ENCODE measurements at regions not wholly inside any gene's neighbourhood (a gene's known extent, or its start where the extent isn't known, plus 50 kb on each side); places are given as distances from the start of the nearest gene placed in this dataset.

GRCh38 chr13:33945477-33945876, 127.5 kb downstream of the RFC3 start:
- no peak for DNase-seq (ENCODE audit: low read depth, low spot score)

GRCh38 chr13:33953203-33953602, 135.3 kb downstream of the RFC3 start:
- DNase-seq (ENCODE audit: low read depth, low spot score), result no peak

GRCh38 chr13:33953781-33954180, 135.8 kb downstream of the RFC3 start:
- no peak for DNase-seq (ENCODE audit: low read depth, low spot score)

- DNase-seq (ENCODE audit: low read depth, low spot score), result no peak
Measured at GRCh38 chr13:33956346-33956745, 138.4 kb downstream of the RFC3 start.

- no peak for DNase-seq (ENCODE audit: low read depth, low spot score)
Measured at GRCh38 chr13:33957497-33957905, 139.6 kb downstream of the RFC3 start.

GRCh38 chr13:33958964-33959363, 141.0 kb downstream of the RFC3 start:
- no peak for DNase-seq (ENCODE audit: low read depth, low spot score)

- no peak for DNase-seq (ENCODE audit: low read depth, low spot score)
Measured at GRCh38 chr13:33963134-33963533, 145.2 kb downstream of the RFC3 start.

- no peak for DNase-seq (ENCODE audit: low read depth, low spot score)
Measured at GRCh38 chr13:33963895-33964294, 145.9 kb downstream of the RFC3 start.

GRCh38 chr13:33968520-33969507, 150.9 kb downstream of the RFC3 start:
- no peak for DNase-seq (ENCODE audit: low read depth, low spot score)

- no peak for DNase-seq (ENCODE audit: low read depth, low spot score)
Measured at GRCh38 chr13:33970746-33971561, 153.0 kb downstream of the RFC3 start.

GRCh38 chr13:33971562-33971819, 153.5 kb downstream of the RFC3 start:
- no peak for DNase-seq (ENCODE audit: low read depth, low spot score)

GRCh38 chr13:33973194-33973593, 155.2 kb downstream of the RFC3 start:
- no peak for DNase-seq (ENCODE audit: low read depth, low spot score)

- DNase-seq (ENCODE audit: low read depth, low spot score), result no peak
Measured at GRCh38 chr13:33976965-33977364, 159.0 kb downstream of the RFC3 start.

GRCh38 chr13:33978653-33979052, 160.7 kb downstream of the RFC3 start:
- DNase-seq (ENCODE audit: low read depth, low spot score), result no peak

GRCh38 chr13:33992881-33993336, 175.0 kb downstream of the RFC3 start:
- DNase-seq (ENCODE audit: low read depth, low spot score), result no peak

GRCh38 chr13:33994198-33994597, 176.2 kb downstream of the RFC3 start:
- no peak for DNase-seq (ENCODE audit: low read depth, low spot score)

- DNase-seq (ENCODE audit: low read depth, low spot score), result no peak
Measured at GRCh38 chr13:33994826-33995502, 177.0 kb downstream of the RFC3 start.

GRCh38 chr13:33996636-33997035, 178.7 kb downstream of the RFC3 start:
- no peak for DNase-seq (ENCODE audit: low read depth, low spot score)

- DNase-seq (ENCODE audit: low read depth, low spot score), result no peak
Measured at GRCh38 chr13:33997574-33997973, 179.6 kb downstream of the RFC3 start.

GRCh38 chr13:33999811-34000605, 182.1 kb downstream of the RFC3 start:
- DNase-seq (ENCODE audit: low read depth, low spot score), result no peak

GRCh38 chr13:34000955-34001354, 183.0 kb downstream of the RFC3 start:
- no peak for DNase-seq (ENCODE audit: low read depth, low spot score)

All from ELF-1 (cell line).